ENCODE measurements at regions not wholly inside any gene's neighbourhood (a gene's known extent, or its start where the extent isn't known, plus 50 kb on each side); places are given as distances from the start of the nearest gene placed in this dataset.

GRCh38 chr2:54404270-54404669, 51.9 kb upstream of the SPTBN1 start:
- Histone ChIP-seq H3K4me1 (ENCODE audit: control insufficient read depth in 2 of 3, insufficient read depth in 2 of 3, low read depth in 1 of 3, low read length in 3 of 3) (no peaks in the 10 kb centered on the region), H3K9me3 (ENCODE audit: control insufficient read depth in 2 of 3, insufficient read depth in 1 of 3, low read length in 3 of 3) (no peaks in the 10 kb centered on the region), H3K9ac (ENCODE audit: low read length in 3 of 3) (no peak overlapping the region), H3K4me3 (ENCODE audit: low read length in 3 of 3) (no peak overlapping the region), H3K27me3 (ENCODE audit: control insufficient read depth, insufficient read depth, low read length) (no peaks in the 10 kb centered on the region), H3K36me3 (ENCODE audit: control insufficient read depth in 2 of 3, insufficient read depth in 3 of 3, low read length in 3 of 3) (no peaks in the 10 kb centered on the region), H3K27ac (ENCODE audit: low read depth in 2 of 2, low read length in 2 of 2) (no peak overlapping the region)
- intact Hi-C loops (cut with DNase I): no loop called here
- DNase-seq: no peak
- FAIRE-seq: no peak
- no peak for TF ChIP-seq CTCF (IDR thresholded peaks at IDR 0.05; ENCODE audit: borderline replicate concordance, extremely low read depth, insufficient read depth)

GRCh38 chr2:54406031-54406430, 50.1 kb upstream of the SPTBN1 start:
- intact Hi-C loops (cut with DNase I): no loop called here
- Histone ChIP-seq H3K27me3 (ENCODE audit: control insufficient read depth, insufficient read depth, low read length) (no peaks in the 10 kb centered on the region), H3K9me3 (ENCODE audit: control insufficient read depth in 2 of 3, insufficient read depth in 1 of 3, low read length in 3 of 3) (no peaks in the 10 kb centered on the region), H3K27ac (ENCODE audit: low read depth in 2 of 2, low read length in 2 of 2) (no peak overlapping the region), H3K36me3 (ENCODE audit: control insufficient read depth in 2 of 3, insufficient read depth in 3 of 3, low read length in 3 of 3) (no peaks in the 10 kb centered on the region), H3K9ac (ENCODE audit: low read length in 3 of 3) (no peak overlapping the region), H3K4me1 (ENCODE audit: control insufficient read depth in 2 of 3, insufficient read depth in 2 of 3, low read depth in 1 of 3, low read length in 3 of 3) (no peaks in the 10 kb centered on the region), H3K4me3 (ENCODE audit: low read length in 3 of 3) (no peak overlapping the region)
- FAIRE-seq (no peak), DNase-seq (no peak)
- no peak for TF ChIP-seq CTCF (IDR thresholded peaks at IDR 0.05; ENCODE audit: borderline replicate concordance, extremely low read depth, insufficient read depth)

All from kidney (tissue), 13 donors.